Endodermal cell (in vitro differentiated cells): ENCODE measurements at regions not wholly inside any gene's neighbourhood (a gene's known extent, or its start where the extent isn't known, plus 50 kb on each side); places are given as distances from the start of the nearest gene placed in this dataset.

Experiments used
- DNase-seq: peaks from one replicate; pipeline ENCODE4 v3.0.0-alpha.2; 2017
- H3K27ac ChIP-seq: 2 replicates; pipeline ENCODE4 v1.5.1; 2013; ENCODE audit warnings: mild to moderate bottlenecking, low read depth, low read length, moderate library complexity
- H3K27me3 ChIP-seq: 2 replicates; pipeline ENCODE4 v1.6.1; 2013; ENCODE audit warnings: mild to moderate bottlenecking, low read length, moderate library complexity; ENCODE audit not compliant: insufficient read depth, control insufficient read depth, poor library complexity, severe bottlenecking
- H3K36me3 ChIP-seq: 2 replicates; pipeline ENCODE4 v1.7.0; 2013; ENCODE audit warnings: mild to moderate bottlenecking, low read length, moderate library complexity; ENCODE audit not compliant: control insufficient read depth, insufficient read depth
- H3K4me1 ChIP-seq: one replicate; pipeline ENCODE4 v1.7.0; 2013; ENCODE audit warnings: low read length; ENCODE audit not compliant: control insufficient read depth, insufficient read depth
- H3K4me3 ChIP-seq: 2 replicates; pipeline ENCODE4 v1.5.1; 2013; ENCODE audit warnings: mild to moderate bottlenecking, low read length, moderate library complexity
- H3K9ac ChIP-seq: 2 replicates; pipeline ENCODE4 v1.6.1; 2013; ENCODE audit warnings: mild to moderate bottlenecking, low read length, moderate library complexity; ENCODE audit not compliant: poor library complexity, severe bottlenecking; ENCODE audit errors: extremely low read depth
- H3K9me3 ChIP-seq: 2 replicates; pipeline ENCODE4 v1.6.1; 2013; ENCODE audit warnings: mild to moderate bottlenecking, low read length, moderate library complexity; ENCODE audit not compliant: control insufficient read depth
- H3K27ac Mint-ChIP-seq: 2 replicates; pipeline ENCODE4 v1.8.0; 2020; ENCODE audit warnings: mixed read lengths
- H3K27me3 Mint-ChIP-seq: 2 replicates; pipeline ENCODE4 v1.8.0; 2021; ENCODE audit warnings: mild to moderate bottlenecking, mixed read lengths; ENCODE audit not compliant: insufficient read depth
- H3K36me3 Mint-ChIP-seq: 2 replicates; pipeline ENCODE4 v1.8.0; 2020; ENCODE audit warnings: low read depth, mixed read lengths
- H3K4me1 Mint-ChIP-seq: 2 replicates; pipeline ENCODE4 v1.8.0; 2020; ENCODE audit warnings: mixed read lengths
- H3K4me3 Mint-ChIP-seq: 2 replicates; pipeline ENCODE4 v1.8.0; 2020; ENCODE audit warnings: mild to moderate bottlenecking, moderate library complexity, mixed read lengths
- H3K9me3 Mint-ChIP-seq: 2 replicates; pipeline ENCODE4 v1.8.0; 2020; ENCODE audit warnings: mild to moderate bottlenecking, mixed read lengths
- WGBS, 2 experiments: methylation state at CpG; one replicate each; pipeline versions ENCODE4 v1.1.5 to v1.1.7; 2013; ENCODE audit warnings: missing lambda C conversion rate in 2 of 2, mixed read lengths in 1 of 2; ENCODE audit not compliant: insufficient coverage in 1 of 2, insufficient read length in 1 of 2; 5-methylcytosine and 5-hydroxymethylcytosine counted together
- TF ChIP-seq, protein P1 (sequence below): fragments of 200-600 bp; sonication (generic); conservative IDR thresholded peaks from 2 replicates; pipeline ENCODE4 v1.5.0; 2021; ENCODE audit warnings: antibody characterized with exemption, mild to moderate bottlenecking

DNA sequence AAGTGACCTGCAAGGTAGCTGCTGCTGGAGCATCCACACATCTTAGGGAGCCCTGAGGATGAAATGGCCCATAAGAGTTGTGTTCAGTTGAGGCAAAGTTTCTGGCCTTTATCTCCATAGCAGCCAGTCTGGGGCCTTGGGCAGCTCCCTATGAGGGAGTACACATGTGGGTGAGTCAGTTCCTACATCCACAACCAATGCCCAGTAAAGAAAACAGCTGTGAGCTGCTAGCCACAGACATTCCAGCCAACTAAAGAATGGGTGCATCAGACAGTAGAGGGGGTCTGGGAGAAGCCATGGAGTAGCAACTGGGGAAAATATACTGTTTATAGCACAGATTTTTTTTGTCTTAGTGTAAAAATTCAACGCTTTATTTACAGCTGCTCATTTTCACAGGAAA lies 720.7 kb downstream of the TLE1 start:
- Mint-ChIP-seq H3K4me3 (no peak overlapping the region), H3K27me3 (no peaks in the 10 kb centered on the region), H3K9me3 (peaks cover 36% of the 10 kb centered on the region), H3K27ac (no peak overlapping the region), H3K4me1 (no peaks in the 10 kb centered on the region), H3K36me3 (peaks cover 28% of the 10 kb centered on the region)
- no peak overlapping the region for H3K27ac ChIP-seq
- no peaks in the 10 kb centered on the region for H3K27me3 ChIP-seq
- 100% methylated on average over 1 of the region's 1 CpG; no CpG with 5 or more reads in 1 of the 2 experiments for WGBS, 2 experiments
- no peaks in the 10 kb centered on the region for H3K4me1 ChIP-seq
- no peak overlapping the region for H3K4me3 ChIP-seq
- no peaks in the 10 kb centered on the region for H3K36me3 ChIP-seq
- DNase-seq, result no peak
- TF ChIP-seq, protein P1, sequence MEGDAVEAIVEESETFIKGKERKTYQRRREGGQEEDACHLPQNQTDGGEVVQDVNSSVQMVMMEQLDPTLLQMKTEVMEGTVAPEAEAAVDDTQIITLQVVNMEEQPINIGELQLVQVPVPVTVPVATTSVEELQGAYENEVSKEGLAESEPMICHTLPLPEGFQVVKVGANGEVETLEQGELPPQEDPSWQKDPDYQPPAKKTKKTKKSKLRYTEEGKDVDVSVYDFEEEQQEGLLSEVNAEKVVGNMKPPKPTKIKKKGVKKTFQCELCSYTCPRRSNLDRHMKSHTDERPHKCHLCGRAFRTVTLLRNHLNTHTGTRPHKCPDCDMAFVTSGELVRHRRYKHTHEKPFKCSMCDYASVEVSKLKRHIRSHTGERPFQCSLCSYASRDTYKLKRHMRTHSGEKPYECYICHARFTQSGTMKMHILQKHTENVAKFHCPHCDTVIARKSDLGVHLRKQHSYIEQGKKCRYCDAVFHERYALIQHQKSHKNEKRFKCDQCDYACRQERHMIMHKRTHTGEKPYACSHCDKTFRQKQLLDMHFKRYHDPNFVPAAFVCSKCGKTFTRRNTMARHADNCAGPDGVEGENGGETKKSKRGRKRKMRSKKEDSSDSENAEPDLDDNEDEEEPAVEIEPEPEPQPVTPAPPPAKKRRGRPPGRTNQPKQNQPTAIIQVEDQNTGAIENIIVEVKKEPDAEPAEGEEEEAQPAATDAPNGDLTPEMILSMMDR, result no peak
- no peak overlapping the region for H3K9ac ChIP-seq
- H3K9me3 ChIP-seq, result peaks cover 17% of the 10 kb centered on the region

DNA sequence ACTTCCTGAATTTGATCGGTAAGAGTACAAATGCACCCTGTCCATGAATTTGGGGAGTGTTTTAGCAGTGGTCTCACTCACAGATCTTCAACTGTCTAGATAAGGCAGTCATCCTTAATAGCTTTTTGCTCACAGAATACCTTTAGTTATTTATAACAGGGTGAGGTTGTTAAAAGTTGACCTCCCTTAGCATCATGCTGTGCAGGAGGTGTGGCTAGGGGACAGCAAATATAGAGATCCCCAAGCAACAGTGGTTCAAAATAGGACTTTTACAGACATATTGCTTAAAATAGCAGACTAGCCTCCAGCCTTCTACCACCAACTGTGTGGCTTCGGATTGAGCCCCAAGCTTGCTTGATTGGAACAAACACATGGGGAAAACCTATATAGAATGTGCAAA lies 724.4 kb downstream of the TLE1 start:
- no peaks in the 10 kb centered on the region for H3K4me1 ChIP-seq
- H3K27me3 ChIP-seq, result no peaks in the 10 kb centered on the region
- H3K27me3 Mint-ChIP-seq, result no peaks in the 10 kb centered on the region
- TF ChIP-seq, protein P1, result no peak
- no peak for DNase-seq
- no peak overlapping the region for H3K9ac ChIP-seq
- peaks cover 10% of the 10 kb centered on the region for H3K9me3 ChIP-seq
- no peaks in the 10 kb centered on the region for H3K4me1 Mint-ChIP-seq
- 83 to 86% methylated on average over 1 to 2 of the region's 2 CpGs for WGBS, 2 experiments
- peaks cover 23% of the 10 kb centered on the region for H3K36me3 Mint-ChIP-seq
- H3K9me3 Mint-ChIP-seq, result peaks cover 26% of the 10 kb centered on the region
- H3K4me3 Mint-ChIP-seq, result no peak overlapping the region
- no peak overlapping the region for H3K27ac ChIP-seq
- no peak overlapping the region for H3K4me3 ChIP-seq
- no peak overlapping the region for H3K27ac Mint-ChIP-seq
- H3K36me3 ChIP-seq, result no peaks in the 10 kb centered on the region

DNA sequence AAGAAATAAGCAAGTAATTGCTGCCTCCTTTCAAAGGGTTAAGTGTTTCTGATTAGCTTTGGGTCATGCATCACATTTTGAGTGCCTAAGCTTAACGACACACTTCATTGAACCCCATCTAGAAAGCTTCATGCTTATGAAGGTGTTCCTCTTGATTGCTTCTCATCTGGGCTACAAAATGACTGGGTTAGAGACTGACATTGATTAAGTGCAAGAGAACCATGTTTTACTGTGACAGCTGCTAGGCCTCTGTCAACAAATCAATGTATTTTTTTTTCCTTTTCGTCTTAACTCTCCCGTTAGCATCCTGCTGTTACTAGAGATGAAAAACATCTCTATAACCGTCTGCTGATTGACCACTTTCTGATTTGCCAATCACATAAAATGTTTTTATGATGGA lies 725.0 kb downstream of the TLE1 start:
- H3K27ac Mint-ChIP-seq, result no peak overlapping the region
- 67 to 93% methylated on average over 1 to 4 of the region's 4 CpGs for WGBS, 2 experiments
- H3K4me3 ChIP-seq, result no peak overlapping the region
- peaks cover 18% of the 10 kb centered on the region for H3K36me3 Mint-ChIP-seq
- TF ChIP-seq, protein P1, result no peak
- H3K9ac ChIP-seq, result no peak overlapping the region
- H3K27me3 ChIP-seq, result no peaks in the 10 kb centered on the region
- no peaks in the 10 kb centered on the region for H3K4me1 ChIP-seq
- no peak for DNase-seq
- no peaks in the 10 kb centered on the region for H3K4me1 Mint-ChIP-seq
- H3K9me3 ChIP-seq, result peaks cover 11% of the 10 kb centered on the region
- no peaks in the 10 kb centered on the region for H3K36me3 ChIP-seq
- no peak overlapping the region for H3K4me3 Mint-ChIP-seq
- no peak overlapping the region for H3K27ac ChIP-seq
- no peaks in the 10 kb centered on the region for H3K27me3 Mint-ChIP-seq
- peaks cover 21% of the 10 kb centered on the region for H3K9me3 Mint-ChIP-seq
